Hippocampal formation (tissue), 2 donors: ENCODE measurements at regions not wholly inside any gene's neighbourhood (a gene's known extent, or its start where the extent isn't known, plus 50 kb on each side); places are given as distances from the start of the nearest gene placed in this dataset.

Experiments
- DNase-seq, 2 donors: peaks; one replicate each; lab custom pipeline; 2025; lab: John Stamatoyannopoulos, UW

DNA sequence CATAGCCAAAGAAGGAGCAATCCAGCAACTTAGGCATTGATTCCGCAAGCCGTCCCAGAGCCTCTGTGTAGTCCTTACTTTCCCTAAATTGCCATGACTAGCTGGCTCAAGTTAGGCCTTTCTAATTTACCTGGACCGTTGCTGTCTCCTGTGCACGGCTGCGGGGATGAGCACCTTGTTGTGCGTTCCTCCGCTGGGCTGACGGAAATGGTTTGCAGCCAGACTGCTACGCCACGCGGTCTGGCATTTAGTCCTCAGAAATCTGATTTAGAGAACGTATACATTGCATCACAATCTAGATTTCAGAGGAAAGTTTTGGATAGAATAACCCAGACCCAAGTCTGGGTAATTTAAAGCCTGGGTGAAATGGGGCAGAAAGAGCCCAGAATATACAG, 133.2 kb upstream of the ARHGAP5 start:
- DNase-seq, result no peak

DNA sequence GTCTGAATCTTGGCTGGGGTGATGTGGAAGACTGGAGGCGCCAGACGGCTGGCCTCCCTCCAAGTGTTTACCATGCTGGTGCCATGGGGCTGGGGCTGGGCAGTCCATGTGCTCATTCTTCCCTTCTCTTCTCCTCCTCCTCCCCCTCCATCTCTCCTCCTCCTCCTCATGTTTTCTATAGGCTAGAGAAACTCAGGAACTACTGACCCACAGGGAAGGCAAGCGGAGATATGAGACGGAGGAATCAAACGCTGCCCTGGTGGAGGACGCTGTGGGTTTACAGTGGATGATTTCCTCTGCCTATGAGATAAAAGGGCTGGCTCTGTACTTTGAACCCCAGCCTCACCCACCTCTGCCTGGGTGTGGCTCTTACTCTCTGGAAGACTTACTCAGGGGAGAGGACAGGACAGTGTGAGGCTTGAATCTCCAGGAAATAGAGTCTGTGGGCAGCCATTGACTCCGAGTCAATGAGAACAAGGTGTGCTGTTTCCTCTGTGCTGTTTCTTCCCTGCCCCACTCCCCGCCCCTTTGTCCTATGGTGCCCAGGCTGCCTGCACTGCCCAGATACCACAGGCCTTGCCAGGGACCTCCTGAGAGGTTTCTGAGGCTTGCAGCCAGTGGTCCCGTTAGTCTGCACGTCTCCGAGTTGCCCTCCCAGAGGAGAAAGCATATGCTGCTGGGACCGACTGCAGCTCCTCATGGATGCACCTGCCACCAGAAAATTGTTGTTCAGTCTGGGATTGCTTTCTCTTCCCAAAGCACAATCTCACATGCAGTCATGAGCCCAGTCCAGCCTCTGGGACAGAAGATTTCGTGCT, 132.6 kb upstream of the ARHGAP5 start:
- no peak for DNase-seq

DNA sequence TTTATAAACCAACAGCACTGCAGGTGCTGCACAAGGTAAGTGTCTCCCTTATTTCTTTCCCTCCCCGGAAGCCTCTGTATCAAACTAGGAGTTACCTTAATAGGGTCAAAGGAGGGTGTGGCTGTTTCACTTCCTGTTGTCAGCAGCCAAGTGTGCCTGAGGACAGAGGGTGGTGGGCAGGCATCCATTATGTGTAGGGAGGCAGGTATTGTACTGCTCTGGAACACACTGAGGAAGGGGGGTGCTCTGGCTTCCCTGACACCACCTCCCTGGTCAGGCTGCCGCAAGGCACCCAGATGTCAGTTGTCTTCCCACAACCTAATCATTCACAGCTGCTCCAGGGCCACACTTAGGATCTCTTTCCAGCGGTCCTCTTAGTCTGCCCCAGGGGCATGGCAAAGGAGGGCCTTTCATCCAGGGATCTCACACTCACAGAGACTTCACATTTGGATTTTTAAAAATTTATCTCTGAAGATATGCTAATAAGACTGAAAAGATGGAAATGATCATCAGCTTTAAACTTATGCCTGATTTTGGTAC, 132.0 kb upstream of the ARHGAP5 start:
- no peak for DNase-seq

DNA sequence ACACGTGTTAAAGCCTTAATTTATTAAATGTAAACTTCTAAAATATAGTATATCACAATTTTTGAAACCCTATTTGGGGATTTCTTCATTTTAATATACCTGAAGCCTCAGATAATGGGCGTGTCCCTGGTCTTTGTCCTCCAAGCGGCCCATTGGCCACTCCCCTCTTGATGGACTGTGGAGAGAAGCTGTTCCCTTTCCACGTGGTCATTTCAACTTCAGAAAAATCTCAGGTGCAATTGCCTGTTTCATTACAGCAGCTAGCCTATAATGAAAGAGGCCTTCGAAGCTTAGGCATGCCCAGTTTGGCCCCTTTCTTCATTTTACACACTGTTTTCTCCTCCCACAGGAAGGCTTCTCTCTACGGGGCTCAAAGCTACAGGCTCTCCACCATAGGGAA, 131.4 kb upstream of the ARHGAP5 start:
- no peak for DNase-seq

- DNase-seq, result no peak
These were observed 130.0 kb upstream of the ARHGAP5 start for GRCh38 chr14:31947076-31947475.

DNA sequence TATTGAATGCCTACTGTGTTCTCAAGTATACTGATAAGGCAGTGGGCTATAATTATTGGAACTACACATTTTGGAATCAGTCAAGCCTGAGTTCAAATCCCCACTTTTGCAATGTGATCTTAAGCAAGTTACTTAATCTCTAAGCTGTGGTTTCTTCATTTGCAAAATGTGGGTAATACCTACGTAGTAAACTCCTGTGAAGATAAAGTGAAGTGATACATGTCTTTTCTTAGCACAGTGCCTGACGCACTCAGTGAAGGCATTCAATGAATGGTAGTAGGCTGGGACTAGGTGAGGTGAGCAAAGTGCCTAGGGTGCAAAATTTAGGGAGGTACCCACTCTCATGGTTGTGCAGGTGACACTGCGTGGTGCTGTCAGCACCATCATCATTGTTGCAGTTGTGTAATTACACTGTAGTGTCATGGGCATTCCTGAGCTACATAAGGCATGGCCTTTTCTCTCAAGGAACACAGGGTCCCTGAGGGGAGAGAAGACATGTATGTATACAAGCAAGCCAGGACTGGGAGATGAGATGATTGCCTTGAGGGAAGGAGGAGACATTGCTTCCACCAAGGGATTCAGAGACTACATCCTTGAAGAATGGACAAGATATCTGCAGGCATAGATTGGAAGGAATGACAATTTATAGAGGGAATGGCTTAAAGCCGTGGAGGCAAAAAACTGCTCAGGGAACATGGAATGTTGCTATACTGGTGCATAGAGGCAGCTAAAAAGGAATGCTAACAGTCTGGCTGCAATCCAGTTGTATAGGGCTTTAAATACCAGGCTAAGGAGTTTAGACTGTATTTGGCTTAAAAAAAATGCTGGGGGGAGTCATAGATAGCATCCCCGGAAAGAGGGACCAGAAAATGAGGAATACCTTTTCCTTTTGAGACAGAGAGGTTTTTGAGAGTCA, 129.2 kb upstream of the ARHGAP5 start:
- DNase-seq, result no peak

DNA sequence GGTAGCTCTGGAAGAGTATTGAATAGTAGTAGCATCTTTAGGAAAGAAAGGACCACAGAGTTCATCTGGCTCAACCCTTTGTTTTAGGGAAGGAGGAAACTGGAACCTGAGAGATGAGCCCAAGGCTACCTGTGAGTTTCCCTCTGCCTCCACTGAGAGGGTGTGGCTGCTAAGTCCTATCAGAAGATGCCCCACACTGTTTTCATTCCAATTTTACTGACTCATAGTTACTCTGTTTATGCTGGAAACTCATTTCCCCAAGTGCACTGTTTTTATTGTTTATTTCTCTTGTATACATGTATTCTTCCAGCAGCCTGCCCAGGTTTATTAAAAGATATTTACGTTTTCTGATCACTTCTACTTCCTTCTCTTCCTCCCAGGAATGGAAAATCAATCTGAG, 127.4 kb upstream of the ARHGAP5 start:
- DNase-seq, result no peak

DNA sequence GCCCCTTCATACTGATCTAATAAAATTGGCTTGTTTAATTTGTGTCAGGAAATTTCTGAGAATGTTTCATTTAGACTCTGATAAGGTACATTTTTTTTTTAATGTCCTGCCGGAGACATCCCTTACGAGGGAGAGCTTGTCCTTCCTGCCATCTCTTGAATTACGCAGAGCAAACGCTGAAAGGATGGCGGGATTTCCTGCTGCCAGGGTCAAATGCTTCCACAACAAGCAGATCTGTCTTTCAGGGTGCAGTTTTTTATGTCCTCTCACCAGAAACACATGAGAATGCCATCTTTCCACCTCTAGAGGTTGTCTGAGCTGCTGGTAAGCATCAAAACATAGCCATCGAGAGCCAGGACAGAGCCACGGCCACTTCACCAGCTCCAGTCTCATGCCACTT, 126.8 kb upstream of the ARHGAP5 start:
- DNase-seq, result no peak

DNA sequence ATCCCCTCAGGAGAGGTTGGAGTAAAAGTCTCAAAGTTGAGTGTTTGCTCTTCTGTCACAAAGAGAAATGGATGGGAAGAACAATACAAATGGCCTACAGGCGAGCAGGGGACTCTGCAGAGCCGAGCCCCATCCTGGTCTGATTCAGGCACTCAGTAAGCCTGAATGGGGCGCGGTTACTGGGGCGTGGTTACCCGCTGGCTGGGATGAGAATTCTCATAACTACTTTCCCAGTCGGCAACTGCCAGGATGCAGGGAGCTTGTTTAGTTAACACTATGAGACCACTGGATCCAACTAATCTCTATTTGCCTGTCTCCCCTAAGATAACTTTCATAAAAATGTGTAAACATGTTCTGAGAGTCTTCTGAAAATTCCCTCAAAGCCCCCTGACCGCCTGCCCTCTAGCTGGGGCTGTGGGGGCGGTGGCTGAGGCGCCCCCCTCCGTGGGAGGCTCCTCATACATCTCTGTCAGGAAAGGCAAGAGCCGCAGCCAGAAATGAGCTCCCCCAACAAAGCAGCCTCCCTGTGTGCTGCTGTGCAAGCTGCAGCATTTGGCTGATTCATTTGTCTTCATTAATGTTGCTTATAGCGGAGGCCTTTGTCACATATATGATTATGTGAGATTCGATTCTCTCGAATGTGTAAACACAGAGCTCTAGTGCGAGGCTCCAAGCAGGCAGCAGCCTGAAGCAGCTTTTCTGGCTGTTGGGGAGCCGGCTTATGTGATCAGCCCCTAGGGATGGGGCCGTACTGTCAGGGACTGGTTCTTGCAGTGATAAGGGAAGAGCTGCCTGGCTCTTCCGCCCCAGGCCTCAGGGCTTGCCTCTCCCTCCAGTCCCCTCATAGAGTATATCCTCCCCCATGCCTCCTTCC, 126.1 kb upstream of the ARHGAP5 start:
- no peak for DNase-seq

DNA sequence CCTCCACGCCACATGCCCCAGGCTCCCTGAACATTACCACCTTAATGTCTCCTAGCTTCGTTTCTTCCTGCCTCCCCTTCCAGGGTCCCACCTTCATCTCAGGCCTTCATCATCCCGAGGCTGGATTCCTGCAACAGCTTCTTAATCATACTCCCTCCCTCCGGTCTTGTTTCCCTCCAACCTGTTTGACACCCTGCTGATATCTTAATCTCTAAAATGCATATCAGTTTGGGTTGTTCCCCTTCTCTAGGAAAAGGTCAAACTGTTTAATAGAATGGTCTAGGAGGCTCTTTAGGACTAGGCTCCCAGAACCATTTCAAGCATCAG, 125.5 kb upstream of the ARHGAP5 start:
- no peak for DNase-seq

- no peak for DNase-seq
These were observed 124.5 kb upstream of the ARHGAP5 start for GRCh38 chr14:31952573-31952972.

DNA sequence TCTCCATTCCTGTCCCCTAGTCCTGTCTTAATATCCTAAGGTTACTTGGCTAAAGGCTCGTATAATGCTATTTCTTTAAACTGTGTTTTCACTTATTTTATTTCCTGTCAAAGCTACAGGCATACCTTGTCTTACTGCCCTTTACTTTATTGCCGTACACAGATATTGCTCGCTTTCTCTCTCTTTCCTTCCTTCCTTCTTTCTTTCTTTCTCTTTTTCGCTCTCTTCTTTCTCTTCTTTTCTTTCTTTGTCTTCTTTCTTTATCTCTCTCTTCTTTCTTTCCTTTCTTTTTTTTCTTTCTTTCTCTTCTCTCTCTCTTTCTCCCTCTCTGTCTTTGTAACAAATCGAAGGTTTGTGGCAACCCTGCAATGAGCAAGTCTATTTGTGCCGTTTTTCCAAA, 123.9 kb upstream of the ARHGAP5 start:
- DNase-seq, result no peak

DNA sequence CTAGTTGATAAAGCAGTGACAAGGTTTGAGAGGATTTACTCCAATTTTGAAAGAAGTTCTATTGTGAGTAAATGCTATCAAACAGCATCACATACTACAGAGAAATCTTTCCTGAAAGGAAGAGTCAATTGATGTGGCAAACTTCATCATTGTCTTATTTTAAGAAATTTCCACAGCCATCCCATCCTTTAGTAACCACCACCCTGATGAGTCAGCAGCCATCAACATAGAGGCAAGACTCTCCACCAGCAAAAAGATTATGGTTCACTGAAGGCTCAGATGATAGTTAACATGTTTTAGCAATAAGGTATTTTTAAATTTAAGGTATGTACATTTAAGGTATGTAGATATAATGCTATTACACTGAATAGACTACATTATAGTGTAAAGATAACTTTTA, 122.1 kb upstream of the ARHGAP5 start:
- DNase-seq, result no peak

DNA sequence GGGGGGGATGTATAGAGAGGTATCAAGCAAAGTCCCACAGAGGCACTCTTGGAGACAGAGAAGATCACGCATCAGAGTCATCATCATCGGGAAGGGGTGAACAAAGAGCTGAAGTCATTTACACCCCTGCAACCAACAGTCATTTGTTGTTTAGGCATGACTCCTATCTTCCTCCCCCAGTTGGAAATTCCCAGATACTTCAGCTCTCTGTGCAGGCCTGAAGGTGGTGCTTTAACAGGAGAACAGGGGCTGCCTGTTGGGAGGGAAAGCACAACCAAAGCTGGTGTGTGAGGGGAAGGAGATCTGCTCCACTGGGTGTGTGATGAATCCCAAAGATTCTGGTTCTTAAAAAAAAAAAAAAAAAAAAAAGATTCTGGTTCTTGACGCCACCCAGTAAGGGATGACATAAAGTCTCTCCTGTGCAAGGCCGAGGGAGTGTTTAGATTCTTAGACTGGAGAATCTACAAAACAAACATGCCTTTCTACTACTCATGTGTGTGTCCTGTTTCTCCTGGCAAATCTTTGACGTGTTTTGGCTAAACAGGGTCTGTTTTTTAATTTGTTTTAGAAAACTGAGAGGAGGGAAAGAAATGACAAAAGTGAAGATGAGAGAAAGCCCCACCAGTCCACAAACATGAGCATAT, 121.0 kb upstream of the ARHGAP5 start:
- DNase-seq, result no peak

GRCh38 chr14:31957565-31957964, 119.5 kb upstream of the ARHGAP5 start:
- DNase-seq, result no peak

DNA sequence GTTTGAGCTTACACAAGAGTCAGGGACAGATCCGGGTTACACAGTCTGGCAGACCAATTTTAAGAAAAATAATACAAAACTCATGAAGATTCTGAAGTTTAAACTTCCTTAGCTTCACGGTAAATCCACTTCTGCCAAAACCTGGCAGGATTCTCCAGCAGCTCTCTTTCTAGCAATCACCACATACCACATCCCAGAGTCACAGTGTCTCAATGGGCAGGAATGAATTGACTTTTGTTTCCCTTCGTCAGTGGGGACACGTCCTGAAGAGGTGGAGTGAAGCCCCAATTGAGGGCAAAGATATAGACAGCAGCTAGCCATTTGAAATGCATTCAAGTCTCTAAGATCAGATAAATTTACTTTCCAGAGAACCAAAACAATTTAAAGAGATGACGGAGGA, 117.1 kb upstream of the ARHGAP5 start:
- no peak for DNase-seq

- DNase-seq, result no peak
These were observed 115.2 kb upstream of the ARHGAP5 start for GRCh38 chr14:31961896-31962295.

GRCh38 chr14:31962920-31963319, 114.2 kb upstream of the ARHGAP5 start:
- peak; percentile 23 to 77 for DNase-seq

DNA sequence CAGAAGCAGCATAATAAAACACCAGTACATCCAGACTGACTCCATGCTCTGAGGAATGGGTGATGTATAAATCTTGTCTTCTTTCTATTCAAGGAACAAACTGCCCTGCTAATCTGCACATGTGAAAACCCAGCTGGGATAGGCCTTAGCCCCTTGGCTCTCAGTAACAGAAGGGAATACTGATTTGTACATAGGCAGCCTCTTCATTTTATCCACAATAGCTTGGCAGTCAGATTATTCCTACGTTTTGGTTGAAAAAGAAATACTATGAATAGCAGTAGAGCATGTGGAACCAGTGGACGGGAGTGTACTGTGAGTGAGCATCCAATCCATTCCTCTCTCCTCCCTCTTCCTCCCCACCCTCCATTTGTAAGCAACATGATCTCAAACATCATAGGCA, 113.5 kb upstream of the ARHGAP5 start:
- DNase-seq, result no peak

- DNase-seq, result no peak
These were observed 112.6 kb upstream of the ARHGAP5 start for GRCh38 chr14:31964490-31964889.

- DNase-seq, result peak in 1 of 2 donors; percentile 26
These were observed 111.9 kb upstream of the ARHGAP5 start for GRCh38 chr14:31965071-31965734.
